HG03432 (cell line): ENCODE measurements at regions not wholly inside any gene's neighbourhood (a gene's known extent, or its start where the extent isn't known, plus 50 kb on each side); places are given as distances from the start of the nearest gene placed in this dataset.
A peak's percentile ranks its signal among the peaks of the same experiment; 100 is the strongest.

Source experiments
- ATAC-seq: cut with Tn5 transposase; IDR thresholded peaks from one replicate; pipeline ENCODE4 v1.9.1; 2021; ENCODE audit warnings: mild to moderate bottlenecking, moderate library complexity; ENCODE audit not compliant: unreplicated experiment

DNA sequence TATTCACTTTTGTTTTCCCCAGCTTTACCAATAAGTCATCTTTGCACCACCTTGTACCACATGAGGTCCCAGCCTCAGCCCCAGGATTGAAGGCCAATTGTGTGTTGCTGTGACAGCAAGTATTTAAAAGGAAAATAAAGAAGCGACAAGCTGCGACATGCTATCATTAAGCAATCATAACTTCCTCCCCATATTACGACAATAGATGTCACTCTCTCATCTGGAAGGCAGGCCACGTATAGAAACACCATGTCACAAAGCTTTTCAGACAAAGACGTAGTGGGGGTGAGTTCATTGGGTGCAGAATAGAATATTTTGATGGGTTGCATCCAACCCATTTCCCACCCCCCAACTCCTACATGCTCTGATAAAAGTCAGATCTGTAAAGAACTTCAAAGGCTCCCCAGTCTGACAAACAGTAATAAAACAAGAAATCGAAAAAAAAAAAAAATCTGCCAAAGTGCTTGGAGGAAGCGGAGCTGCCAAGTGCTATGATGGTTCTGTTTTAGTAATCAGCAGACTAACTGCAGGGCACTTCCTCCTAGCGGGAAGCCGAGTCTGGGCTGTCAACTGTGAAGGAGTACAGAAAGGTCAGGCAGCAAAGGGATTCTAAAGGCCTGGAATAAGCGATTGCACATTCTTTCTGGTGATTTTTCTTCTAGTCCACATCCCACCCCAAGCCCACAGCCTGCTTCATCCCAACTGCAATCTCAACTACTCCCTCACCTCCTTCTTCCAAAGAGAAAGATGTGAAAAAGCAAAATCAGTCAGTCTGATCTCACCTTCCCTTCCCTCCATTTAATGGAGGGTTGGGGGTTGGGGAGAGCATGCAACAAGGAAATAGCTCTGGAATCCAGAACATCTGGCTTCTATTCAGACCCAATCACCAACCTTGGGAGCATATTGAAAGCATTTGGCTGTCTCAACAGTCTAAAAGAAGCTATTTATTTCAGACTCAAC, 131.4 kb upstream of the UBASH3B start:
- no peak for ATAC-seq

DNA sequence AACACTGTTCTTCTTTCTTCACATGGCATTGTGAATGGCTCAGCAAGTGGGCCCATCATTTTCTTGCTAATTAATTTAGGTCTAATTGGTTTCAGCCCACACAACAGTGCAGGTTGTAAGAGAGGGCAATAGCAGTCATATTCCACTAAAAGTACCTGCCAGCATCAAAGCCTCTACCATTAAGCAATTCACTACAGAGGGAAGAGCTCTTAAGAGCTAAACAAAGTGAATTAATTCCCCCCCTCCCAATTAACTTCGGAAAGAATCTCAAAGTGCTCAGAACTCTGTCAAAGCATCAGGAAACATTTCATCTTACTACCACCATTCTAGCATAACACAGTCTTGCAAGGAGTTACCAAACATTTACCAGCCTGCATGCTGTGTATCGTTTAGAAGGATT, 133.9 kb upstream of the UBASH3B start:
- no peak for ATAC-seq

DNA sequence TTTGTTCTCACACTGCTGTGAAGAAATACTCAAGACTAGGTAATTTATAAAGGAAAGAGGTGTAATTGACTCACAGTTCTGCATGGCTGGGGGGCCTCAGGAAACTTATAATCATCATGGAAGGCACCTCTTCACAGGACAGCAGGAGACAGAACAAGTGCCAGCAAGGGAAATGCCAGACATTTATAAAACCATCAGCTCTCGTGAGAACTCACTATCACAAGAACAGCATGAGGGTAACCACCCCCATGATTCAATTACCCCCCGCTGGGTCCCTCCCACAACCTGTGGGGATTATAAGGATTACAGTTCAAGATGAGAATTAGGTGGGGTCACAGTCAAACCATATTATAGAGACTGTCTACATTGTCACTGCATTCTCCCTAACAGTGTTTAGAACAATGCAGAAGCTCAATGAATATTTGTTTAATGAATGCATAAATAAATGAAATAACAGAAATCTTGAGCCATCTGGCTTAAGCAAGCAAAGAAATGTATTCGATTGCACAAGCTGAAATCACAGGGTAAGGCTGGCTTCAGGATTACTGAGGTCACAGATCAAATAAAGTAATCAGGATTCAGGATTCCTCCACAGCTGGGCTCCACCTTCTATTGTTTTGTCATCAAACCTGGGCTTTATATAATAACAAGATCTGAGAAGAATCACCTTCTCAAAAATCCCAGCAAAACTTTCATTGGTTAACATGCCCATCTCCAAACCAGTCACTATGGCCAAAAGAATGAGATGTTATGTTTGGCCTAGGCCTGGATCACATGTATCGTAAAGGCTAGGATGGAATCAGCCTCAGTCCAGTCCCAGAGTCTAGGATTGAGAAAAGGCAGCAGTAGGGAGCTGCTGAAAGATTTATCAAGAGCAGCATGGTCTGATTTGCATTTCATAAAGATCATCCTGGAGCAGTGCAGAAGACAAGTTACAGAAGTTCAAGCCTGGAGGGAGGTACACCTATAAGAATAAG, 137.8 kb upstream of the UBASH3B start:
- no peak for ATAC-seq

DNA sequence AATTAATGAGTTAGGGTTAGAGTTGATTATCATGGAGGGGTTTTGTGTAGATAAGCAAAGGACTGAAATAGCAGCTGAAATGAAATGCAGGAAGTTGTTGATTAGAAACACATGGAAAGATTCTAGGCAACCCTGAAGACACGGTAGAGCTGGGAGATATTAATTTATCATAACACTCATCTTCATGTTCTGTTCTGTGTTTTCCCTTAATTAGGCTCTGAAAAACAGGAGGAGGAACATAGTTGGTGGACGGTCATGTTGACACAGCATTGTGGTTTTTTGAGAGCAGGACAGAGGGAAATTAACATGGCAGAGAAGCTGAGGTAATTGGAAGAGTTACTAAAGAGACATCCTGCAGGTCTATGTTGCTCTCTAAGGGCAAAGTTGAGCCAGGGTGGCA, 138.8 kb upstream of the UBASH3B start:
- ATAC-seq = no peak

DNA sequence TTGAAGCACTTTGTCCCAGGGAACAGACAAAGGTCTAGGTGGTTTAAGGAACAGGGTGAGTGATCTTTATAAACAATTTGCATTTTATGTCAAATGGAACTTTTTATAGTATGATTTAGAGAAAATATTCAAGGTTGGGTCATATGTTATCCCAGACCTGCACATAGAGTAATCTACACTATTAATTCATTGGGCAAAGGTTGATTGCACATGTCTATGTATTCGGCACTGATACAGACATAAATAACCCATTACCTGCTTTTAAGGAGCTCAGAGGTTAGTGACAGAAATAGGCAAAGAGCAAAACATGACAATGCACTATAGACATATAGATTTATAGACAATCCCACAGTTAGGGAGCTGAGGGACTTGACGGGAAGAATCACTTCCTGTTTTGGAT, 141.5 kb upstream of the UBASH3B start:
- no peak for ATAC-seq

DNA sequence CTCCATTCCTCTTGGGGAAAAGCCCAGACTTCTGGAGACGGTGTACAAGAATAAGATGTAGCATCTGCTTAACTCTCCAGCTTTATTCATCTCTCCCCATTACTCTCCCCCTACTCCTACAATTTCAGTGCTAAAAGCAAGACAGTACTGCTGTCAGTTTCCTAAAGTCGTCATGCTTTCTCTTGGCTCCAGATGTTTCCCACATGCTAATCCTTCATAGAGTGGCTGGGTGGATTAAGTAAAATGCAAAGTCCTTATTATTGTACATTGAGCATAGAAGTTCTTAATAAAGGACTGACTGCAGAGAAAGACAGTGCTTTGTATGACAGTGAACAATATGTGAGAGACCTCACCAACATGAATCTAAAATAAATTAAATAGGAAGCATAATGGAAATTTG, 142.2 kb upstream of the UBASH3B start:
- ATAC-seq = no peak

DNA sequence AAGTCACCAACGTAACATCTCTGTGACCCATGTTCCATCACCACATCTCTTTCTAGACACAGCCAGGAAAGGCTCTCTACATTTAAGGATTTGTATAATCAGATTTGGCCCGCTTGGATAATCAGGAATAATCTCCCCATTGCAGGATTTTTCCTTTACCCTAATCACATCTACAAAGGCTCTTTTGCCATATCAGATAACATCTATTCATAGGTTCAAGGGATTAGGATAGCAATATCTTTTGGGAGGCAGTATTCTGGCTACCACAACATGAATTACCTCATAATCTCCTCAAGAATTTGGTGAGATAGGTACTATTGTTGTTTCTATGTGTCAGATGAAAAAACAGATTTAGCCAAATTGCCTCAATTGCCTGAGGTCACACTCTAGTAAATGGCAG, 142.8 kb upstream of the UBASH3B start:
- ATAC-seq = no peak

DNA sequence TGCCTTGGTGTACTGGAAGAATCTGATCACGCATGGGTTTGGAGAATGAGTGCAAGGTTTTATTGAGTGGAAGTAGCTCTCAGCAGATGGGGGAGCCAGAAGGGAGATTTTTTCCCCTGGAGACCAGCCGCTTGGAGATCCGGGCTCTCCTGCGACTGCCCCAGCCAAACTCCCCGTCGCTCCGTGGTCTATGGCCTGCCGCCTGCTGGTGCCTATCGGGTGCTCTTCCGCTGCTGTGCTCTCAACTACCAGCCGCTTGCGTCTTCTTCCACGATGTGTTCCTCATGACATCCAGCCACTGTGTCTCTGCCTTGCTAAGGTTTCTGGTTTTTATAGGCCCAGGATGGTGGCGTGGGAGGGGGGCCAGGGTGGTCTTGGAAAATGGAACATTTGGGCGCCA, 145.6 kb upstream of the UBASH3B start:
- ATAC-seq = no peak

DNA sequence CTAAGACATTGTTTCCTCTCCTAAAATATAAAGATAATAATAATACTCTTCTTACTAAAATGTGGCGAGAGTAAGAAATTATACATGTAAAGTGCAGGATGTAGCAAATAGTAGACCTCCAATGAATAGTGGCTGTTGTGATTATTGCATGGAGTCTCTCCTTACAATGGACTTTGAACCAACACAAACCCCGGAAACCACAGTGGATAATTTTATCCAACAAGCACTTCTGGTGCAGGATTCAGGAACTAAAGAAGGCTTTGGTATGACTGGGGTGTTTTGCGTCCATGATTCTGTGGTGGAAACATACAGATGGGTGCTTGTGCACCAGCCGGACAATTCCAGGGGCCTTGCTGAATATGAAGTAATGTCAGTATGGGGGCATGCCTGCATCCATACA, 146.4 kb upstream of the UBASH3B start:
- no peak for ATAC-seq

DNA sequence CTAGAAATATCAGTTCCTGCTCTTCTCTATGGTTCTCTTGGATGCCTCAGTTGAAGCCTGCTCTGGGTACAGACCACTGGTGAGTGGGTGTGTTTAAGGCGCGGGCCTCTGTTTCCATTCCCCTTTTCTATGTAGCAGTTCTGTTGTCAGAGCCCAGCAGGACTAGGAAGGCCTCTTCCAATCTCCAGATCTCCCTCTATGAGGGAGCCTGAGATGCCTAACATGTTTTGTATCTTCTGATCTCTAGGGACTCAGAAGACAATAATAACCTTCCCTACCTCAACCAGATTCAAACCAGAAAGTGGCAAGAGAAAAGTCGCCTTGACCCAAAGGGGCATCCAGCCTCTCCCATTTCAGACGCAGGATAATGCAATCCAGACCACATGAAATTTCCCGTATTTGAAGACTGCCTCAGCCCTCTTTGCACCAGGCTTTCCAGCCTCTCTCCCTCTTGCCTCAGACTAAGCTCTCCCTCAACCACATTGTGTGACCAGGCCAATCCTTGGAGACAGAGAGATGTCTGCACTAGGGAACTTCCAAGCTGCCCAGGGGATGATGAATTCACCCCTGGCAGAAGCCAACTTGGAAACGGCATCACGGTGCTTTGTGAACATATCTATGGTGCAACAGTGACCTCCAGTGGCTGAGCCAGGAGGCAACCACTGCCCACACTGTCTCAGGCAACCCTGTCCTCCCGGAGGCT, 150.1 kb upstream of the UBASH3B start:
- peak; percentile 87 for ATAC-seq

DNA sequence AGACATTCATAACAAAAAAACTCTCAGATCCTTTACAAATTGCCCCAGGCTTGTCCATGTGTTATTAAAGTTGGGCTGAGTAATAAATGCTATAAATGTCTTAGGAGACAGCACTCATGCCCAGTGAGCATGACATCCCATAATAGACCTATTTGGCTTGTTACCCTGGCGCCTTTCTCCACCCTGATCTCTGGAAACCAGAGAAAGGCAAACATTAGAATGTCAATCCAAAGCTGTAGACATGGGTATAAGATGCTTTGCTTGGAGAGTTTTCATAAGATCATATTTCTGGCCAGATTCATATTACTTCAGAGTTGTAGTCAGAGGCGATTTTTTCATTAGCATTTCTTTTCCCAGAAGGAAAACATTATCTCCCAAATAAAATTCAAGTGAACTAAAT, 161.3 kb upstream of the UBASH3B start:
- ATAC-seq = no peak

DNA sequence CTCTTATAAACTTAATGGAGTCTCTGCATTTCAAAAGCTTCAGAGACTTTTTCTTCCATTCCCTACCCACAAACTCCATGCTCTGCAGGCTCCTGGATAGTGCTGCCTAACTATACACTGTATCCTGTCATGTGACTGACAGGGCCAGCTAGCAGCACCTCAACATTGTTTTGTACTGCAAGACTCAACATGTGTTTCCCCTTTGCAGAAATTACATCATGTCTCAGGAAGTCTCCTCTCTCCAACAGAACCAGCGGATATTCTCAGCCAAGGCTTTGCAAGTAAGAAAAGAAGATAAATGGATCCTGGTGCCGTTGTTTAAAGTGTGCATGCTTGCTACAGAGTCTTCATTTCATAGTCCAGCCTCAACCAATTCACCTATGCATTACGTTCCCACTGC, 164.0 kb upstream of the UBASH3B start:
- no peak for ATAC-seq

DNA sequence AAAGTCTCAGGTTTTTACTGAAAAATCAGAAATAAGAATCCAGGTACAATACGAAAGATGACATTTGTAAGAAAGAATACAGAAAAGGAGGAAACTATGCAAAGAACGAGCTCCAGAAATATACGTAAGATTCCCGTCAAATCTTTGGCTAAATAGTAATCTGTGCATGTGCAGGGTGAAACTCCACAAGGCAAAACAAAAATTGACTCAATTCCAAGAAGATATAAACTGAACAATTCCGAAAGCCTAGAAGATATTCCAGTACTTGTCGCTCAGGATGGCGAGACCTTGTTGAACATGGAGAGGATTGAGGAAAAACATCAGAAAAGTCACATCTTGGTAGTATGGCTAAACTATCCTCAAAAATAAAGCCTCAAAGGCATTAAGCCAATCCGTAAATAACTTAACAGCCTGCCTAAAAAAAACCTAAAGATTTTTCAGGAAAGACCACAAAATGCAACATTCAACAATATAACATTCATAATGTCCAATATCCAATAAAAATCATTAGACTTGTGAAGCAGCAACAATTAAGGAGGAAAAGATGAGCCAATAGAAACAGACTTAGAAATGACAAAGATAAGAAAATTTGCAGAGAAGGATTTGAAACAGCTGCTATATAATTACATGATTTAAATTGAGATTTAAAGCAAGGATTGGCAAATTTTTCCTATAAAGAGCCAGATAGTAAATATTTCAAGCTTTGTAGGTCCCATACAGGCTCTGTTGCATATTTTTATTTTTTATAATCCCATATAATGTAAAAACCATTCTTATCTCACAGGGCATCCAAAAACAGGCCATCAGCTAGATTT, 166.4 kb upstream of the UBASH3B start:
- ATAC-seq = no peak

DNA sequence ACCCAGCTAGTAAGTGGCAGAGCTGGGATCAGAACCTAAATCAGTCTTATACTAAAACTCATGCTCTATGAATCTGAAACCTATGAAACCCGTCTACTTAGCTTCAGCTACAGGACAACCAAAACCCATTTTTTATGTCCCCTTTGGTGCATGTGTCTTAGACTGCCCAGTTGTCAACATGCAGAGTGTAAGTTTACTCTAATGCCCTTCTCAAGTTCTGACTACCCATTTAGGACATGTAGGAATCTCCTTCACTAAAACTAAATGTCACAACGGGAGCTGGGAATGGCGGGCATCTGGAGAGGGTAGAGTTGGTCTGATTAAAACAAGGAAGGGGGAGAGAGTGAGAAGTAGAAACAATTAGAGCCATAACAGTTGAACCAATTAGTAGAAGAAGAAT, 167.9 kb upstream of the UBASH3B start:
- ATAC-seq = no peak

DNA sequence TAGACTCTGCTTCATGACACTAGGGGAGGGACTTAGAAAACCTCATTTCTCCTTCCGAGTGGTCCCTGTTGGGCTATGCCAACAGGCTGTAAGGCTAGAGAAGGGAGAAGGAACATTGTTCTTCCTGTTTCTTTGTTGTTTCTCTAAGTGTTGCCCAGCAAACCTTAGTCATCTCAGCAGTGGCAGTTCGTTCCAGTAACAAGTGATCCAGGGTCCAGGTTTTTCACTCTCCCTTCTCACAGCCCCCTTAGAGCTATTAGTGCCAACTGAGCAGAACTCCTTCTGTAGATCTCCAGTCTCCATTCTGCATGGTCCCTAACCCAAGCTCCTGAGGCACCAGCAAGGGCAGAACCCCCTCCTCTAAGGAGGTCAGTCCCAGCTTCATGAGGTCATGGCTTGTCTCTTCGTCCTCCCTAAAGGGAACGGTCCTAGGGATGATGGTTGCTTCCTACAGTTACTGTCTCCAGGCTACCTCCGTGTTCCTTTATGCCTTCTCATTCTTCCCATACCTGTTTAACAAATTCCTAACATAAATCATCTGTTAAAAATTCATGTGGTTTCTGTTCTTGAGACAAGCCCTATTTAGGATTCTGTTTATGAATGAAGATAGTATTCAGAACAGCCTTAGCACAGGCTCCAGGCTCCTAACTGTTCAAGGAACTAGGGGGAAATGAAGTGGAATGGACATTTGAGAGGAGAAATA, 168.6 kb upstream of the UBASH3B start:
- no peak for ATAC-seq

DNA sequence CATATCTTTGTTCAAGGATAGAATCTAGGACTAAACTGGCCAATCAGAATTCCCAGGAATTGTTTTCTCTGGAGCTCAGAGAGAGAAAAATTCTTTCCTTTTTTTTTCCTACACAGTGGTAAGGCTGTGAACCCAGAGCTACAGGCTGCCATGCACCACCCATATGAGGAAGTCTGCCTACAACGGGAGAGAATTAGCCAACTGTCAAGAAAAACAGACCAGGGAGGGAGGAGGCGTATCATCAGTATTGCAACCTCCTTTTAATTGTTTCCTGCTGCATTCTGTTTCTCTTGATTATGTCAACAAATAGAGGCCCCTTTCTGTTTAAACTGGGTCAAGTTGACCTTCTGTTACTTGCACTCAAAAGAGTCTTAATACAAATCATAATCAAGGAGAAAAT, 176.5 kb upstream of the UBASH3B start:
- ATAC-seq = no peak

DNA sequence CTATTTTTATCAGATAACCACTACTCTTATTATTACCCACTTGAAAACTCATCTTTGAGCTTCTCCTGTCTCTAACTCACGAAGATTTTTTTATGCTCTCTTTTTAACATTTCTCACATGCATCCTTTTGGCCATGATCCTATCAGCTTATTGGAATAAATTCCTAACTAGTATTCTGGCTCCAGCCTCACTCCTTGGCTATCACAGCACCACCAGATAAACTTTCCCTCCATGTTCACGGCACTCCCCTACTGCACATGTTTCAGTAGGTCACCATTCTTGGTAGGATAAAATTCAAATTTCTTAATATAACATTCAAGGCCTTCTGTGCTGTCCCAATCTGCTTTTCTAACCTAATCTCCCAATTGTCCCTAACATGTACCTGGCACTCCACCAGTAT, 186.6 kb upstream of the UBASH3B start:
- no peak for ATAC-seq

DNA sequence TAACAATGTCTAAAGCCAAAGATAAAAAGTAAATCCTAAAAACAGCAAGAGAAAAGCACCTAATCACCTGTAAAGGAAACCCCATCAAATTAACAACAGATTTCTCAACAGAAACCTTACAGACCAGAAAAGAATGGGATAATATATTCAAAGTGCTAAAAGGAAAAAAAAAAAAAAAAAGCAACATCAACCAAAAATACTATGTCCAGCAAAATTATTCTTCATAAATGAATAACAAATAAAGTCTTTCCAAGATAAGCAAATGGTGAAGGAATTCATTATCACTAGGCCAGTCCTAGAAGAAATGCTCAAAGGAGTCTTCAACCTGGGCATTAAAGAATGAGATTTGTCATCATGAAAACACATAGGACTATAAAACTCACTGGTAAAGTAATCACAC, 192.0 kb upstream of the UBASH3B start:
- no peak for ATAC-seq

DNA sequence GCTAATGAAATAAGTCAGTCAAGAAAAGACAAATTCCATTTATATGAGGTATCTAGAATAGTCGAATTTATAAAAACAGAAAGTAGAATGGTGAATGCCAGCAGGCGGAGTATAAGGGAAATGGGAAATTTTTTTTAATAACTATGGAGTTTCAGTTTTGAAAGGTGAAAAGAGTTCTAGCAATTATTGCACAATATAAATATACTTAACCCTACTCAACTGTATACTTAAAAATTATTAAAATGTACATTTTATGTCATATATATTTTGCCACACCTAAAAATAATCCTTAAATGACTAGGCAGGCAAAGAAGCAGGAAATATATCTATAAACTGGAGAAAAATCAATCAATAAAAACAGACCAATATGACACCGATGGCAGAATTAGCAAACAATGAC, 196.5 kb upstream of the UBASH3B start:
- ATAC-seq = no peak

DNA sequence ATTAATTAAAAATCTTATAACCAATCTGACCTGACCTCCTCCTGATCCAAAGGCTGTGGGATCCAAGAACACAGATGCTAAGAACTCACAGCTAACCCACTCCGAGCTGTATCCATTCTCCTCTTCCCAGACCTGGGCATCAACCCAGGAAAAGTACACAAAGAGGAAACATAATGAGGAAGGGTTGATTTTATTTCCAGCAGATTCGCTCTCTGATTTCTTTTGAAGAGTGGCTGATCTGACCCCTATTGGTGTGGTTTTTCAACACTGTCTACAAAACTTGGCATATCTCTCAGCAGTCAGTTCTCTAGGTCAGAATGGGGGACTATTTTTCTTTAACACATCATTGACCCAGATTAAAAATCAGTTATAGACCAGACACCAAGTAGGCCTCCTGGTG, 201.9 kb upstream of the UBASH3B start:
- no peak for ATAC-seq
